Loucy (cell line): ENCODE measurements at regions not wholly inside any gene's neighbourhood (a gene's known extent, or its start where the extent isn't known, plus 50 kb on each side); places are given as distances from the start of the nearest gene placed in this dataset.

Experiments
- CTCF ChIP-seq: fragments of 200-600 bp; sonication (generic); conservative IDR thresholded peaks from 2 replicates; pipeline ENCODE4 v1.5.1; 2014; ENCODE audit warnings: mild to moderate bottlenecking, antibody characterized with exemption, low read length
- EZH2phosphoT487 ChIP-seq: fragments of 200-600 bp; IDR thresholded peaks from 2 replicates; pipeline ENCODE4 v1.6.1; 2018; ENCODE audit warnings: antibody characterized with exemption, mild to moderate bottlenecking, moderate library complexity, borderline replicate concordance

GRCh38 chr11:116481126-116481675, 291.6 kb downstream of the BUD13 start:
- no peak for TF ChIP-seq EZH2phosphoT487
- TF ChIP-seq CTCF: no peak
